Stimulated activated CD4-positive, alpha-beta T cell treated with anti-CD3 and anti-CD28 coated beads, Interleukin-1b, Interleukin-23, amount 100 ng/mL, for 4 hours (primary cell): ENCODE measurements at regions not wholly inside any gene's neighbourhood (a gene's known extent, or its start where the extent isn't known, plus 50 kb on each side); places are given as distances from the start of the nearest gene placed in this dataset.

Experiments used
- DNase-seq, 2 donors: peaks; one replicate each; pipeline ENCODE4 v3.0.0-alpha.2; 2020; ENCODE audit warnings: low read depth in 2 of 2

DNA sequence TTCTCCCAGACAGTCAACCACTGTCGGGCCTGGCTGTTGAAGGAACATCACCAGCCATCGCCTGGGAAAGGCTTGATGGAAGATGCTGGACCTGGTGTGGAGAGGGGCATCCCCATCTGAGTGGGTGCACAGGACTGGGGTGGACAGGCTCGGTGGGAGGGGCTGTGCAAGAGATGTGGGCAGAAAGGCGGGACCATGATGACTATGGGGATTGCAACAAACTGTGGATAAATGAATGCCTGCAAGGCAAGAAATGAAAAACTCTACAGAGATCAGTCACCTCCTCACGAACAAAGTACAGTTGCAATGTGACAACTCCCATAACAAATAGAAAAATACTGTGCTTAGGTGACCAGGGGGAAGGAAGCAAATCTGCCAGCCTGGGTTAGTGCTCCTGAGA lies 171.9 kb upstream of the GPR12 start:
- DNase-seq = no peak

DNA sequence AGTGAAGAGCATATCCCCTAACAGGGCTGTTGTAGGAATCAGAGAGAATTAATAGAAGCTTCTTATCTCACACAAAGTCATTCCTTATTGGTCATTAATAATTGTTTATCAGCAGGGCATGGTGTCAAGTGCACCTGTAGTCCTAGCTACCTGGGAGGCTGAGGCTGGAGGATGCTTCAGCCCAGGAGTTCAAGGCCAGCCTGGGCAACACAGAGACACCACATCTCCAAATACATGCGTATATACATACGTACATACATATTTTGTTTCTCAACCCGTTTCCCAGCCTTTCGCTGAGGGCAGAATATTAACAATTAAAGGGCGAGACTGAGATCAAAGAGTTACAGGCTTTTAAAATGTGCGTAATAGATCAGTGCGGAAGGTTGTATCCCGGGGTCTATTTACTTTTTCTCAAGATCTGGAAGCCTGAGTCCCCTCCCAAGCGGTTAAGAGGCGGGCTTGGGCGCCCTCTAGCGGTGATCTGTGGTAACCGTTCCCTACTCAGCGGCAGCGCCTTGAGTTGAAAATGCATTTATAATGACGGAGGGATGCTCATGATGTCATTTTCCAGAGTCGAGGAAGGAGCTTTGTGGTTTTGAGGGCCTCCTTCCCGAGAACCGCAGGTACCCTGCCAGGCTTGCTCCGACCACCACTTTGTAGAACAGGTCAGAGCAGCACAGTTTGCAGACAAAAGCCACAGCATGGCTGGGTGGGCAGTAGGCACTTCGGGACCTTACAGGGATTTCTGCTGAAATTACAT lies 169.6 kb upstream of the GPR12 start:
- DNase-seq = peak; percentile 65 to 69

DNA sequence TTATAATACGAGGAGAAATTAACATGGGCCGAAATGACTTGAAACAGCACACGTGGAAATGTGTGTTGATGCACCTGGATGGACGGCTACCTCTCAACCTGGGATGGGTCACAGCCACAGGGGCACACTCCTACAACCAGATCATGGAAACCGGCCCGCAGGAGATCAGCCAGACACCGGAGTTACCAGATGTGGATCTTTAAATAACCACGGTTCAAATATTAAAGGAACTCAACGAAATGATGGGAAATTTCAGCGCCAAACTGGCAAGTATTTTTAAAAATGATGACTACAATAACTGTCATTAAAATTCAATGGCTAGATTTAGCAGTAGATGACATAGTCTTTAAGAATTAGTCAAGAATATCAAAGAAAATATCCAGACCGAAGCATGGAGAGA lies 166.9 kb upstream of the GPR12 start:
- DNase-seq = no peak

DNA sequence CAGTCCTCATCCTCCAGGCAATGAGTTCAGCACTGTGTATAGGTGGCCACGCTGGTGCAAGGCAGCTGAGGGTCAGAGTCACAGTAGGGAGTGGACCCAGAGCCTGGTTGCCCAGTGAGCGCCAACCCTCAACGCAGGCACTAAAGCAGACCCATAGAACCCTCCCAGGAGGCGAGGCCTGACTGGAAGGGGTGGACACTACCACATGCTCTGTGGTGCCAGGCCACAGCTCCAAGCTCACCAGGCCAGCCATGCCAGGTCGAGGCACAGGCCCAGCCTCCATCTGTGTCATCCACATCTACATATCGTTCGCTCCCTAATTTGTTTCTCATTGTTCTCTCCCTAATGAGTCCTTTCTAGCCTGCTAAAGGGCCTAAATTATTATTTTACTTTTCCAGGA lies 165.8 kb upstream of the GPR12 start:
- DNase-seq = no peak

DNA sequence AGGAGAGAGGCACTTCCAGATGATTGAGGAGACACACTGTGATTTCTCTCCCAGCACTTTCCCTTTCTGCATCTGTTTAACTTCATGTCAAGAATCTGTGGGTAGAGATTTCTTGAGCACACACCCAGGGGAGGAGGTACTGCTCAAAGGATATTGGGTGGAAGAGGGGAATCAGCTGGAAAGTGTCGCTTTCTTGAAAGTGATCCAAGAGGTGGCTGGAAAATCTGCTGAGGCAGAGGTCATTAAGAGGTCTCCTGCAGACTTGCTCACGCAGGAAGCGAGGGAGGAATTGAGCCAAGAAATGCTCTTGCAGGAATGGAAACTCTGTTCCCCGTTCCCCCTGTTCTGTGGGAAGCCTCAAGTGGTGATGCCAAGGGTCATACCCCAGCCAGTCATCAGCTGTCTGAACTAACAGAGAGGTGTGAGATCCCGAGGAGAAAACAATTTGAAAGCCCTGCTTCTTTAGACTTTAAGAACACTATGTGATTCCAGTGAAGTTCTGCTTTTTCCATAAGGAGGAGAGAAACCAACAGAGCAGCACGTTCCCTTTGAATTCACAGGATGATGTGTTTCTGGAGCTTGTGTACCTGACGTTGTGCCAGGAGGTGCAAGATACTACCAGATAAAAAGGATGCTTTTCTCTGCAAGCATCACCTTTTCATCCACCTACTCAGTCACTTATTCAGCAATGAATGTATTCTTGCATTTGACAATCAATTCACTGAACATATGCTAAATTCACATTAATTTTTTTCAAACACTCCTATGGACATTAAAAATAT lies 163.4 kb upstream of the GPR12 start:
- no peak for DNase-seq

DNA sequence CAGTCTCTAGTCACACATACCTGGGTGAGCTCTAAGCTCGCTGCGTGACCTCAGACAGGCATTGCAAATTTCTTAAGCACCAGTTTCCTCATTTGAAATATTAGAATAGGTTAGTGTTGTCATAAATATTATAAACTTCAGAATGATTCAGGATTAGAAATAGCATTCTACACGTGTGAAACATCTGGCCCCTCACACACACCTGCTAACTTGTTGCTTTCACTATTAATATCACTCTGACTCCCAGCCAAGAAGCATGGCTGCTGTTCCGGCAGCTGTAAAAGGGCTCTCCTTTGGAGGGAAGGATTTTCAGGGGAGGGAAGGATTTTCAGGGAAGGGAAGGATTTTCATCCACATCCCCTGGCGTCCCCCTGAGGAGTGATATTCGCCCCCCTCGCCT lies 161.3 kb upstream of the GPR12 start:
- no peak for DNase-seq

DNA sequence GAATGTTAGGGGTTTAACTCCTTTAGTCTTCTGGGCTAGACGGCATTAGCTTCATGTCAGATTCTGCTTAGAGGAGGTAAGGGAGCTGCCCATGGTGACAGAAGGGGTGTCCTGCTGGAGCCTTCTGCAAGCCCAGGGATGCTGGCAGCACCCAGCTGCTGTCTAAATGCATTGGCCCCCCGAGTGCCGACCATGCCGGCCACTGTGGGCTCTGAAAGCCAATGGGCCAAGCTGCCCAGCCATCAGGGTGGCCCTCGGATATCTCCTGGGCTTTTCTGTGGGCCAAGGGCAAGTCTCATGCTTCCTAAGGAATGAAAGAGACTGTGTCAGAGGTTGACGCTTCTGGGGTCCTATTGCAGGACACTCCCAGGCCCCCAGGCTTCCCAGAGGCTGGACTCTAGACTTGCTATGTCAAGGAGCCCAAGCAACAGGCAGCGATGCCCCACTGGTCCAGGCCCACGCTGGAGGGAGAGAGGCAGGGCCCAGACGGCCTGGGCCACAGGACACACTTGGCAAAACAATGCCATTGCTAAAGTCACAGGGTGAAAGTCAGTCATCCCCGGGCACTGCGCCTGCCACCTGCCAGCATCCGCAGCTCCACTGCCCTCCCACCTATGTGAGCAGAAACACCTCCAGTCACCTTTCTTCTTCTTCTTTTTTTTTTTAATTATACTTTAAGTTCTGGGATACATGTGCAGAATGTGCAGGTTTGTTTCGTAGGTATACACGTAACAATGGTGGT lies 160.2 kb upstream of the GPR12 start:
- no peak for DNase-seq

DNA sequence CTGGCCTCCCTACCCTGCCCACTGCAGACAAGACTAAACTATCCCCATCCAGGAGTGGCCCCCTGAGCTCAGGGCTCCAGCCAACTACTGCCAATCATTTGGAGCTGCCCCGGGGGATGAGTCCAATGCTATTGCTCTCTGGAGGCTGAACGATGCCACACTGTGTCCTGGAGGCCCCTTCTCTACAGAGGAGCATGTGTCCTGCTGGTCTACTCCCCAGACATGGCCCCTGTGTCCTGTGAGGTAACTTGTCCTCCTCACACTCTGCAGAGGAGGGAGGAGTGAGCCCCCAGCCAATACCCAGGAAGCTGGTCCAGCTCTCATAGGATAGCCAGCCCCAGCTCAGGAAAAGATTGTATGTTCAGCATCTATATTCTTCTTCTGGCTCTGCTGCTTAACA lies 159.1 kb upstream of the GPR12 start:
- DNase-seq = no peak

DNA sequence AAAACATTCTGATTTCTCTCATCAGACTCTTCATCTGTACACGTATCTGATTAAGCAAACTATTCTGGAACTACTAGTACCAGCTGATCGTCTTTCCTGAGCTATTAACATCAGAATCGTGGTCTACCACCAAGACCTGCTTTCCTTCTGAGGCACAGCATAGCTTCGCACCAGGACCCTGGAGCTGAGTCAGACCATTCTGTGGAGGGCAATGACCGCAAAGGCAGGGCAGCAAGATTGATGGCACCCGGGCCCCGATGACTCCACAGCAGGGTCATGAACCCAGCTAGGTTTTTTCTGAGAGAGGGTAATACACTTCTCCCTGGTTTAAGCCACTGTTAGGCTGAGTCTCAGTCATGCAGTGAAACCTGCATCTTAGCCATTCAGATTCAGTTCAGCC lies 158.7 kb upstream of the GPR12 start:
- DNase-seq = no peak

DNA sequence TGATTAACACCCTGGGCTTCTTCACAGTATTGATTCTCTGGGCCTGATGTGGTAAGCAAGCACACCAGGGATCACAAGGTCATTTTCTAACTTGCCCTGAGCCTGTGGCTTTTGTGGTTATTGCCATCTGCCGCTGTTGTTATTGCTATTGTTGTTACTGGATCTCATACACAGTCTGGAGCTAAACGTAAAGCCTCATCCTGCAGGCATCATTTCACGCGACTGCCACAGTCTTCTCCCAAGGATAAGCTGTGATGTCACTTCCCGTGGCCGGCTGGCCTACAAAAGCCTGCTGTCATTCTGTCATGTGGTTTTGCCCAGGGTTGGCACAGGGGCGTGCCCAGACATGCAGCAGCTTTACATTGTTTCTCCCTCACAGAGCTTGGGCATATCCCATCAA lies 154.0 kb upstream of the GPR12 start:
- DNase-seq = no peak

DNA sequence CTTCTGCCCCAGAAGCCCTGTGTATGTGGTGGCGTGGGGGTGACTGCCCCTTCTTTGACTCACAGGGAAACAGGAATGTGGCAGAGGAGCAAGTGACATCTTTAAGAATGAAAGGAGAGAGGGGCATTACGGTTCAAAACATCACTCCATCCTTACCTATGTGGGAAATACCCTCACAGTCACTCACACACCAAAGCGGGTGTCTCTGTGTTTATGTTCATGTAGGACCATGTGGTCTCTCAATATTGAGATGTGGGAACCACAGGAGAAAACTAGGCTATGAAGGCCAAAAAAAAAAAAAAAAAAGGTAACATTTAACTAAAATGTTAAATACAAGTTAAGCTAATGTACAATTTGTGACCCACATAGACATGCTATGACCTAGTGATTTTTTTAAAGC lies 153.6 kb upstream of the GPR12 start:
- DNase-seq = no peak

DNA sequence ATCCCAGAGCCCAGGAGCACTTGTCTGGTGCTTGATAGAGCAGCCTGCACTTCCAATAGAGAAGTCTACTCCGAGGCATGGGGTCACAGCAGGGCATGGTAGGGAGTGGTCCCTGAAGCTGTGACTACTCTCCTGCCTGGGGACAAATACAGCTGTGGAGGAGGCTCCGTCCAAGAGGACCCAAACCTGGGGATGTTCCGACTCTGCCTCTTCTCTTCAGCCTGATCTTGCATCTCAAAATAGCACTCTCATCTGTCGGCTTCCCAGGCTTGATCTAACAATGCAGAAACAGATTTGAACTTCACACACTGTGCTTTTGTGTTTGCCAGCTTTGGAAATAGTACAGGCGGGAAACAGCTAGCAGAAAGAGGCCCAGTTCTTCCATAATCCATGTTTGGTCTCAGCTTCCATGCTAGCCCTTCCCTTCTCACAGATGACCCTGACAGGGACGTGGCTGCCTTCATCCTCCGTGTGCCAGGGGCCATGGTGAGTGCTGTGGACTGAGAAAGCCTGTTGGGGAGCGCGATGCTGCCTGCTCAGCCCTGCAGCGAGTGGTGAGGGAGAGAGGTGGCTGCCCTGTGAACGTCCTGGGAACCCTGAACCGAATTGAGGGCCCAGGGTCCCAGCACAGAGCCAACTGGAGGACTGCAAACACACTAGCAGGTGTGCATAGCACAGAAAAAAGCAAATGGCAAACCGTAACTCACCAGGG lies 150.3 kb upstream of the GPR12 start:
- no peak for DNase-seq

DNA sequence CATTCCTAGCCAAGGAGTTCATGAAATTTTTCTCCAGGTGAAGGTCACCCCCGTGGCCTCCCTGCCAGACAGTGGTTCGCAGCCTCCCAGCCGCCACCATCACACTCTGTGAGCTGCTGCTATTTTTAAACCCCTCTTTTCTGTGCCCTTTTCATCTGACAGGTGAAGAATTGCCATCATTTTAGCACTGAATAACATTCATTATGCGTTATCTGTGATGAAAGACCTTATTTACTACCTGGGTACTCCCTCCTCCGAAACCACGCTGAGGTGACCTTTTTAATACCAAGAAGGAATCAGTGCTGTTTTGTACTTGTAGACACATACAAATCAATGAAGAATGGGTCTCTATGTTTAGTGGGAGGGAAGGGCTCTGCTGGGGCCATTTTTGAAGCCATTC lies 148.9 kb upstream of the GPR12 start:
- no peak for DNase-seq

DNA sequence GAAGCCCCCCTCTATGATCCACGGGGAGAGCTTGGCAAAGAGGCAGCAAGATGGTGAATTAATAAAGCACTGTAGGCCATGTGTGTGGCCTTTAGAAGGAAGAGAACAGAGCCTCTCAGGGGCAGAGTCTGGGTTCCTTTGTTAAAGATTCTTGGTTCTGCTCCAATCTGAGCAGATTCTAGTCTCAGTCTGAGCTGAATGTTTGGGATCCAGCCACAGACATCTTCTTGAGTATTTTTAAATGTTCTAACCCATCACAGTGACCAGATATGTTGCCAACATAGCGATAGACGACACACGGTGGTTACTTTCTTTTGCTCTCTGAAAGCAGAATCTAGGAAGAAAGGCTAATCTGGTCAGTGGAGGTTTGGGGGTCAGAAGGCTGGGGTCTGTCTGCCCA lies 147.5 kb upstream of the GPR12 start:
- no peak for DNase-seq

DNA sequence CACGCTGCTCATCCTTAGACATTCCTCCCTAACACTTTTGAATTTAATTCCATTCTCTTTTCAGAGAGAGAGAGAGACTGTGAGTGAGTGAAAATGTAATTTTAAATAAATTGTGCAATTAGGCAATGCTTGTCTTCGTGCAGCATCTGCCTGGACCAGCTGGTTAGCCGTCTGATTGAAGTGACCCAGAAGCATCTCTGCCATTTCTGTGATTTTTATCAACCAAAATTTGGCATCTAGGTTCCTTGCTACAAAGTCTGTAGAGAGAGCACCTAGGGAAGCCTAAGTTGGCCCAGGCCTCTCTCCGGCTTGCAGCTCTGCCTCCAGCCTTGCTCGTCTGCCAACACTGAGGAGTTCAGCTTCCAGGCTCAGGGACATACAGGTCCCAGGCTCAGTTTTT lies 138.6 kb upstream of the GPR12 start:
- no peak for DNase-seq

DNA sequence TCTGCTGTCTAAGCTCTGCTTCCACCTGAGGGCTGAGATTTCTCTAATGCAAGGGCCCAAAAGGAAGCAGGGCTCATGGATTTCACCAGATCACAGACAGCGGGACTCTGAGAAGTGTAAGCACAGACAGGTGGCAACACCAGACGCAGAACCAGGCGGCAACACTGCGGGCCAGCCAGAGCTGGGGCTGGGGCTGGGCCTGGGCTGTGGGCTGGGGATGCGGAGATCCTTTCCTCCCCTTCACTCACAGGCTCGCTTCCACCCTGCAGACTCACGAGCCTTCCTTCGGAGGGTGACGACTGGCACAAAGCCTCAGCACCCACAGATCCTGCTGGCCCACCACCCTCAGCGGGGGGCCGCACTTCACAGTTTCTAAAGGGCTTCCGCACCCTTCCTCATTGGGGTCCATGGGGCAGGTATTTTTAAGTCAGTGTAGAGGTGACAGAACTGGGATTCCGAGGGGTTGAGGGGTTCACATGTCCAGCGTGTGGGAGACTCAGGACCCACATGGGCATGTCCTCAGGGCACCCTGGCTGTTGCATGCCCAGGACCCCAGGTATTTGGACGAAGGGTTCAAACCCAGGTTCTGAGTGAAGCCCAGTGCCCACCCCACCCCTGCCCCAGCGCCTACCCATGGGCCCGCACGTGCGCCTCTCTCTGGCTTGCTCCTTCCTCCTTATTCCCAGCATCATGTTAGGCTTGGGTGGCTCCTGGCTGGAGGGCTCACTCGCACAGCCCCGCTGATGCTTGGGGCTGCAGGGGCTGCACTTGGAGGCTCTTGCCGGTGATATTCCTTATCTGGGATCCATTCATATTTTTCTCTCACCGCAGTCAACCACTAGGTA lies 137.3 kb upstream of the GPR12 start:
- DNase-seq = no peak

DNA sequence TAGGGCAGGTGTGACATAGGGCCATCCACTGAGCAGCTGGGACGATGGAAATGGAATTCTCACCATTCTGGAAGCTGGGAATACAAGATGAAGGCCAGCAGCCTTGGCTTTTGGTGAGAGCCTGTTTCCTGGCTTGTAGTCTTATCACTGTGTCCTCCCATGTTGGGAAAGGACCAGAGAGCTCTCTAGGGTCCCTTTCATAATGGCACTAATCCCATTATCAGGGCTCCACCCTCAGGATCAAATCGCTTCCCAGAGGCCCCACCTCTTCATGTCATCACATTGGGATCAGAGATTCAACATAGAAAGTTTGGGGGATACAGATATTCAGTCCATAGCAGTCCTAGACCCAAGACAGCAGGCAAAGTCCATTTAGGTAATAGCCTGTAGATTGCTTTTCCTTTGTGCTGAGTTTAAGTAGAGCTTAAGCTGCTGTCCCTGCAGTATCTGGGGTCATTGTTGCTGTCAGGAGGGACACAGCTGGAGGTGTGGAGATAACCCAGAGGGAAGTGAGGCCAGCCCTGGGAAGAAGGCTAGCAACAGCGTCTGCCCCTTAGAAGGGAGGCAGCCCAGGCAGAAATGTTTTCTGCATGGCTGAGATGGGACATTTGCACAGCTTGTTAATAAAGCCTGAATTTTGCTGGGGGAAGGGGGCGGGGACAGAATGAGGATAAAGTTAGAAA lies 136.5 kb upstream of the GPR12 start:
- DNase-seq = no peak

DNA sequence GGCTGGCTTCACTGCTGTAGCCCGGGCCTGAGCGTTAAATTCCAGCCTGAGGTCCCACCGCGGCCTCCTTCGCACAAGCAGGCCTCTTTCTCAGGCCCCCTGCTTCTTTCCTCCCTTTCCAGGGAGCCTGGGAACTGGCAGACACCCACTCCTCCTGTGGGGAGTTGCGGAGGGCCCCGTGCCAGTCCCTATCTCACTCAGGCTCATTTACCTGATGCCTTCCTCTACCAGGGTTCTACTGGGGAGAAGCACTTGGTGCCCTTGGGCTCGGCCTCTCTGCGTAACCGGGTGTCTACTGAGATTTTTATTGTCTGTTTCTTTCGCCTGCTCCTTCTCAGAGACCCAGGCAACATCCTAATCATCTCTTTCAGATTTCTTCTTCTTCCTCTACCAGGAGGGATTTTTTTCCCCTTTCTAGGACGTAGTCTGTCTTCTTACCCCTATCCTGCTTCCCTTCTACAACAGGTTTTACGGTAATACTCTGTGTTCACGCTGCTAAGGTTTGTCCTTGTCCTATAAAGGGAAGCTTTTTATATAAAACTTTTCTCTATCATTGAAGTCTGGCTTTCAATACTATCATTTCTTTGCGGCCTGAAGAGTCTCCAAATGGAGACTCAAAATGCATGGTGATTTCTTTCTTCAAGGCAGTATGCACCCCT lies 135.4 kb upstream of the GPR12 start:
- DNase-seq = no peak

DNA sequence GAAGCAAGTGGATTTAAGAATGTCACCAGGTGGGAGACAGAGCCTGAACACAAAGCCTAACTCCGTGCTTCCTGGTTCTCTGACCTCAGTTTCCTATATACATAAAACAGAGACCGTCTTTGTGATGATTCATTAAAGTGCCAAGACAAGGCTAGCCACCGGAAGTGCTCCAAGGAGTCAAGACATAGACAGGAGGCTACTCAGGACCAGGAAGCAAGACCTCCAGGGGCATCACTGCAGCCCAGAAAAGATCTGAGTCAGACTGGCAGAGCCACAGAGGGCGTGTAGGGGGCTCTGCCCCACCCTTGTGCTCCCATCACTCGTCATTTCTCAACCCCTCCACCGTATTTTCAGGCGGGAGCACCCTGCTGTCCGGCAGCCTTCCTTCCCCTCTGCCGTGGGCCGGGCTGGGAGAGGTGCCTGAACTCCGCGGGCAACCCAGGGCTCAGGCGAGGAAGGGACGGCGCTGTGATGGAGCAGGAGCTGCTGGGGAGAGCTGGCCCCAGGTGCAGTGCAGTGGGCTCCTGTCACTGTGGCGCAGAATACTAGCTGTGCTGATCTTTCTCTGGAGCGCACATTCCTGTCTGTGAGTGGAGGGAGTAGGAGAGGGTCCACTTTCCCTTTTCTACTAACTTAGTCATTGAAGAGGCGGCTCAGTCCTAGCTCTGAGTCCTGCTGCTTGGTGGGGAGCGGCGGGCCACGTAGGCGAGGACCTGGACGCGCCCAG lies 134.7 kb upstream of the GPR12 start:
- DNase-seq = no peak
